HEK293 (cell line): ENCODE measurements at regions not wholly inside any gene's neighbourhood (a gene's known extent, or its start where the extent isn't known, plus 50 kb on each side); places are given as distances from the start of the nearest gene placed in this dataset.

Experiments used
- CTCF ChIA-PET: fragments of 350-600 bp; formaldehyde crosslinking; extraction: SDS; loops from one replicate; lab custom pipeline; 2021; ENCODE audit warnings: antibody characterized with exemption; lab: Yijun Ruan, JAX
- POLR2A ChIA-PET: fragments of 300-600 bp; formaldehyde crosslinking; extraction: SDS; loops from one replicate; lab custom pipeline; 2020; ENCODE audit warnings: antibody characterized with exemption, inconsistent platforms; lab: Yijun Ruan, JAX
- H3K27ac ChIP-seq: fragments of 200-500 bp; sonication (Bioruptor generic); 2 replicates; pipeline ENCODE4 v1.5.1; 2014; ENCODE audit warnings: low read depth, low read length, control low read depth, inconsistent platforms; ENCODE audit errors: extremely low read depth
- H3K36me3 ChIP-seq, 2 experiments: fragments of 200-500 bp in 1 of 2; sonication (Bioruptor generic) in 1 of 2; 1 replicate in 1 of 2; 2 replicates in 1 of 2; pipeline ENCODE4 v1.5.1; 2014 to 2017; ENCODE audit warnings: inconsistent platforms in 2 of 2, low read length in 2 of 2; ENCODE audit not compliant: control insufficient read depth in 2 of 2, insufficient read depth in 1 of 2
- H3K4me1 ChIP-seq: fragments of 200-500 bp; sonication (Bioruptor generic); 2 replicates; pipeline ENCODE4 v1.5.1; 2014; ENCODE audit warnings: mild to moderate bottlenecking, low read length, inconsistent platforms; ENCODE audit not compliant: control insufficient read depth, insufficient read depth
- H3K4me3 ChIP-seq: 2 replicates; pipeline ENCODE4 v1.5.1; 2011; ENCODE audit warnings: low read depth, mild to moderate bottlenecking, control low read depth, low read length, moderate library complexity
- H3K9me3 ChIP-seq: fragments of 200-500 bp; sonication (Bioruptor generic); 2 replicates; pipeline ENCODE4 v1.5.1; 2014; ENCODE audit warnings: low read depth, low read length, inconsistent platforms; ENCODE audit not compliant: control insufficient read depth, insufficient read depth
- GLIS2 ChIP-seq: fragments of 450-650 bp; formaldehyde crosslinking; IDR thresholded peaks from 2 replicates; pipeline ENCODE4 v1.5.1; 2016; ENCODE audit warnings: missing biosample characterization, missing genetic modification characterization
- YY2 ChIP-seq: fragments of 450-650 bp; formaldehyde crosslinking; IDR thresholded peaks from 2 replicates; pipeline ENCODE4 v1.5.1; 2016; ENCODE audit warnings: missing biosample characterization, missing genetic modification characterization
- ZBTB17 ChIP-seq: fragments of 450-650 bp; formaldehyde crosslinking; IDR thresholded peaks from 2 replicates; pipeline ENCODE4 v1.5.1; 2016; ENCODE audit warnings: missing biosample characterization, missing genetic modification characterization
- ZBTB48 ChIP-seq: fragments of 450-650 bp; formaldehyde crosslinking; IDR thresholded peaks from 2 replicates; pipeline ENCODE4 v1.5.1; 2016; ENCODE audit warnings: missing biosample characterization, missing genetic modification characterization
- ZIC2 ChIP-seq: fragments of 450-650 bp; formaldehyde crosslinking; IDR thresholded peaks from 2 replicates; pipeline ENCODE4 v1.5.1; 2016; ENCODE audit warnings: missing biosample characterization, missing genetic modification characterization
- ZNF514 ChIP-seq: fragments of 450-650 bp; formaldehyde crosslinking; IDR thresholded peaks from 2 replicates; pipeline ENCODE4 v1.5.1; 2016; ENCODE audit warnings: missing biosample characterization, missing genetic modification characterization
- ZNF585B ChIP-seq: fragments of 450-650 bp; formaldehyde crosslinking; IDR thresholded peaks from 2 replicates; pipeline ENCODE4 v1.5.1; 2016; ENCODE audit warnings: missing biosample characterization, missing genetic modification characterization
- ZNF600 ChIP-seq: fragments of 450-650 bp; formaldehyde crosslinking; IDR thresholded peaks from 2 replicates; pipeline ENCODE4 v1.5.1; 2016; ENCODE audit warnings: missing biosample characterization, missing genetic modification characterization
- TF ChIP-seq, protein P1 (sequence below): fragments of 450-650 bp; formaldehyde crosslinking; IDR thresholded peaks from 2 replicates; pipeline ENCODE4 v1.5.1; 2016; ENCODE audit warnings: missing biosample characterization, missing genetic modification characterization
- TF ChIP-seq, protein P2 (sequence below): fragments of 450-650 bp; formaldehyde crosslinking; IDR thresholded peaks from 2 replicates; pipeline ENCODE4 v1.5.1; 2016; ENCODE audit warnings: missing biosample characterization, missing genetic modification characterization
- TF ChIP-seq, protein P3 (sequence below): fragments of 450-650 bp; formaldehyde crosslinking; IDR thresholded peaks from 2 replicates; pipeline ENCODE4 v1.5.1; 2016; ENCODE audit warnings: missing biosample characterization, missing genetic modification characterization
- TF ChIP-seq, protein P4 (sequence below): fragments of 450-650 bp; formaldehyde crosslinking; IDR thresholded peaks from 2 replicates; pipeline ENCODE4 v1.5.1; 2016; ENCODE audit warnings: missing biosample characterization, missing genetic modification characterization

DNA sequence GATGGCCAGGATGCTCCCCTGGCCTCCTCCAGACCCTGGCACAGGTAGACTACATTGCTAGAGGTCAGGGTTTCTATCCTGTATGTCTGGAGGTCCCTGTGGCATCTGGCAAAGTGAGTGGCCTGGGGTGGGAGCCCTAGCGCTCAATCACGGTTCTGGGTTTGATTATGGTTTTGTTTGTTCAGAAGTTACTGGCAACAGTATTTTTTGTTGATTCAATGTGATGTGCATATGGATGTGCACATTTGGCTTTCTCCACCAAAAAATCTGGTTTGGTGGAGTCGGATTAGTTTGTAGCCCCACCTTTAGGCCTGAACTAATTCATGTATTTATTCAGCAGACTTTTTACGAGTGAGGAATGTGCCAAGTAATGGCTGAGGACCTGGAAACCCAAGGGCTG lies 109.7 kb downstream of the VEGFA start (continued):
- TF ChIP-seq, protein P1, sequence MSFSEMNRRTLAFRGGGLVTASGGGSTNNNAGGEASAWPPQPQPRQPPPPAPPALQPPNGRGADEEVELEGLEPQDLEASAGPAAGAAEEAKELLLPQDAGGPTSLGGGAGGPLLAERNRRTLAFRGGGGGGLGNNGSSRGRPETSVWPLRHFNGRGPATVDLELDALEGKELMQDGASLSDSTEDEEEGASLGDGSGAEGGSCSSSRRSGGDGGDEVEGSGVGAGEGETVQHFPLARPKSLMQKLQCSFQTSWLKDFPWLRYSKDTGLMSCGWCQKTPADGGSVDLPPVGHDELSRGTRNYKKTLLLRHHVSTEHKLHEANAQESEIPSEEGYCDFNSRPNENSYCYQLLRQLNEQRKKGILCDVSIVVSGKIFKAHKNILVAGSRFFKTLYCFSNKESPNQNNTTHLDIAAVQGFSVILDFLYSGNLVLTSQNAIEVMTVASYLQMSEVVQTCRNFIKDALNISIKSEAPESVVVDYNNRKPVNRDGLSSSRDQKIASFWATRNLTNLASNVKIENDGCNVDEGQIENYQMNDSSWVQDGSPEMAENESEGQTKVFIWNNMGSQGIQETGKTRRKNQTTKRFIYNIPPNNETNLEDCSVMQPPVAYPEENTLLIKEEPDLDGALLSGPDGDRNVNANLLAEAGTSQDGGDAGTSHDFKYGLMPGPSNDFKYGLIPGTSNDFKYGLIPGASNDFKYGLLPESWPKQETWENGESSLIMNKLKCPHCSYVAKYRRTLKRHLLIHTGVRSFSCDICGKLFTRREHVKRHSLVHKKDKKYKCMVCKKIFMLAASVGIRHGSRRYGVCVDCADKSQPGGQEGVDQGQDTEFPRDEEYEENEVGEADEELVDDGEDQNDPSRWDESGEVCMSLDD (tag by site-specific recombination) = no peak
- TF ChIP-seq ZNF585B (tag by site-specific recombination) = no peak
- TF ChIP-seq, protein P2, sequence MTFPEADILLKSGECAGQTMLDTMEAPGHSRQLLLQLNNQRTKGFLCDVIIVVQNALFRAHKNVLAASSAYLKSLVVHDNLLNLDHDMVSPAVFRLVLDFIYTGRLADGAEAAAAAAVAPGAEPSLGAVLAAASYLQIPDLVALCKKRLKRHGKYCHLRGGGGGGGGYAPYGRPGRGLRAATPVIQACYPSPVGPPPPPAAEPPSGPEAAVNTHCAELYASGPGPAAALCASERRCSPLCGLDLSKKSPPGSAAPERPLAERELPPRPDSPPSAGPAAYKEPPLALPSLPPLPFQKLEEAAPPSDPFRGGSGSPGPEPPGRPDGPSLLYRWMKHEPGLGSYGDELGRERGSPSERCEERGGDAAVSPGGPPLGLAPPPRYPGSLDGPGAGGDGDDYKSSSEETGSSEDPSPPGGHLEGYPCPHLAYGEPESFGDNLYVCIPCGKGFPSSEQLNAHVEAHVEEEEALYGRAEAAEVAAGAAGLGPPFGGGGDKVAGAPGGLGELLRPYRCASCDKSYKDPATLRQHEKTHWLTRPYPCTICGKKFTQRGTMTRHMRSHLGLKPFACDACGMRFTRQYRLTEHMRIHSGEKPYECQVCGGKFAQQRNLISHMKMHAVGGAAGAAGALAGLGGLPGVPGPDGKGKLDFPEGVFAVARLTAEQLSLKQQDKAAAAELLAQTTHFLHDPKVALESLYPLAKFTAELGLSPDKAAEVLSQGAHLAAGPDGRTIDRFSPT = no peak
- TF ChIP-seq, all 188 proteins: peak for 0

DNA sequence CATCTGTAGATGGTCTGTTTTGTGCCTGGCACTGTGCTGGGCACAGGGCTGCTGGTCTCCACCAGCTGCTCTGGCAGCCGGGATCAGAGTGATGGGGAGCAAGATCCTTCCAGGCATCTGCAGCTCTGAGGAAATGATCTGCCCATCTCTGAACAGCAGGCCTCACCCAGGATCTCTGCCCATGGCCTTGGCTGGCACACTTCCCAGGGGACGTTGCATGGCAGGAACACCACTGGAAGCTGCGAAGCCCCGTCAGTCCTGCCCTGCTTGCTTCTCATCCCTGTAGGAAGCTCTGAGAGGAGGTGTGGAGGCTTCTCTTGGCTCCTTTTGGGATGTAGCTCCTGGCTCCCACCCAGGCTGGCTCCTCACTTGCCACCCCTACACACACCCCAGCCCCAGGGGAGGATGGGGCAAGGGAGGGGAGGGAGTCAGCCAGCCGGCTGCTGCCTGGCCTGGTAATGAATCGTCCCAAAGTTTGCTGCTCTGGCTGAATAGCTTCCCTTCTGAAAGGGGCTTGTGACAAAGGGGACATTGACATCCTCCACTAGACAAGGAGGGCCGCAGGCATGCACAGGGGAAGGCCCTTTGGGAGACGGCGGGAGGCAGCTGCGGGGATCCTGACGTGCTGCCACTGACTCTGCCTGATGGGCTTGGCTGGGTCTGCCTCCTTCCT lies 108.9 kb downstream of the VEGFA start:
- H3K36me3 ChIP-seq = no peaks in the 10 kb centered on the region
- no peaks in the 10 kb centered on the region for H3K9me3 ChIP-seq
- CTCF ChIA-PET = interaction anchor here (0.6 to 1.0 kb wide), 3 partner anchors 107 to 141 kb away, joined by 3 to 5 read pairs (median 3); no protein-coding TSS in a partner anchor
- no peak overlapping the region for H3K4me3 ChIP-seq
- H3K4me1 ChIP-seq = no peaks in the 10 kb centered on the region
- no peak overlapping the region for H3K27ac ChIP-seq
- 0 out of 2 replicates have a peak, but pooled peaks have one; percentile 13 for TF ChIP-seq ZNF600 (tag by site-specific recombination)
- TF ChIP-seq ZNF514 (tag by site-specific recombination) = no peak
- TF ChIP-seq GLIS2 = no peak
- TF ChIP-seq ZIC2 = peak; percentile 46; the same call in 1 of the 2 replicates
- peak; percentile 75; the same call in 1 of the 2 replicates for TF ChIP-seq ZBTB48
- no peak for TF ChIP-seq YY2 (tag by site-specific recombination)
- TF ChIP-seq, protein P3, sequence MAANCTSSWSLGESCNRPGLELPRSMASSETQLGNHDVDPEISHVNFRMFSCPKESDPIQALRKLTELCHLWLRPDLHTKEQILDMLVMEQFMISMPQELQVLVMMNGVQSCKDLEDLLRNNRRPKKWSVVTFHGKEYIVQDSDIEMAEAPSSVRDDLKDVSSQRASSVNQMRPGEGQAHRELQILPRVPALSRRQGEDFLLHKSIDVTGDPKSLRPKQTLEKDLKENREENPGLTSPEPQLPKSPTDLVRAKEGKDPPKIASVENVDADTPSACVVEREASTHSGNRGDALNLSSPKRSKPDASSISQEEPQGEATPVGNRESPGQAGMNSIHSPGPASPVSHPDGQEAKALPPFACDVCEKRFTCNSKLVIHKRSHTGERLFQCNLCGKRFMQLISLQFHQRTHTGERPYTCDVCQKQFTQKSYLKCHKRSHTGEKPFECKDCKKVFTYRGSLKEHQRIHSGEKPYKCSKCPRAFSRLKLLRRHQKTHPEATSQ = no peak
- POLR2A ChIA-PET = no interaction called here

DNA sequence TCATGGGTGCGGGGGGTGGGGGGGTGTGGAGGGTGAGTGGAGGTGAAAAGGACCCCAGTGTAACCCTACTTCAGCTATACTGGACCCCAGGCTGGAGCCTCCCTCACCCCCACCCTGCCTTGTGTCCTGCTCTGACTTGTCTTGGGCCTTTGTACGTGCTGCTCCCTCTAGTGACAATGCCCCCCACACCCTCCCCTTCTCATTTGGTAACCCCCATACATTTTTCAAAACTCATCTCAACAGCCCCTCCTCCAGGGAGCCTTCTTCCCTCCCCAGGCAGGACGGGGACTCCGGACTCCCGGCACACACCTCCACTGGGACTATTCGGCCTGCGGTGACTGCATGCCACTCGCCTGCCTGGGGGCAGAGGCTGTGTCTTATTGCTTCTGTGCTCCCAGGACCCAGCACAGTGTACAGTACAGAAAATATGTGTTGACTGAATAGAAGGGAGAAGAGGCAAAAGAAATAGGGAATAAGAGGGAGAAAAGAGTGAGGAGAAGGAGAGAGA lies 108.2 kb downstream of the VEGFA start:
- POLR2A ChIA-PET = no interaction called here
- Histone ChIP-seq H3K9me3 (no peaks in the 10 kb centered on the region), H3K4me1 (no peaks in the 10 kb centered on the region), H3K27ac (no peak overlapping the region)
- CTCF ChIA-PET = interaction anchor here (0.6 kb wide), 1 partner anchor 106 kb away, joined by 3 read pairs; no protein-coding TSS in a partner anchor
- TF ChIP-seq, protein P4, sequence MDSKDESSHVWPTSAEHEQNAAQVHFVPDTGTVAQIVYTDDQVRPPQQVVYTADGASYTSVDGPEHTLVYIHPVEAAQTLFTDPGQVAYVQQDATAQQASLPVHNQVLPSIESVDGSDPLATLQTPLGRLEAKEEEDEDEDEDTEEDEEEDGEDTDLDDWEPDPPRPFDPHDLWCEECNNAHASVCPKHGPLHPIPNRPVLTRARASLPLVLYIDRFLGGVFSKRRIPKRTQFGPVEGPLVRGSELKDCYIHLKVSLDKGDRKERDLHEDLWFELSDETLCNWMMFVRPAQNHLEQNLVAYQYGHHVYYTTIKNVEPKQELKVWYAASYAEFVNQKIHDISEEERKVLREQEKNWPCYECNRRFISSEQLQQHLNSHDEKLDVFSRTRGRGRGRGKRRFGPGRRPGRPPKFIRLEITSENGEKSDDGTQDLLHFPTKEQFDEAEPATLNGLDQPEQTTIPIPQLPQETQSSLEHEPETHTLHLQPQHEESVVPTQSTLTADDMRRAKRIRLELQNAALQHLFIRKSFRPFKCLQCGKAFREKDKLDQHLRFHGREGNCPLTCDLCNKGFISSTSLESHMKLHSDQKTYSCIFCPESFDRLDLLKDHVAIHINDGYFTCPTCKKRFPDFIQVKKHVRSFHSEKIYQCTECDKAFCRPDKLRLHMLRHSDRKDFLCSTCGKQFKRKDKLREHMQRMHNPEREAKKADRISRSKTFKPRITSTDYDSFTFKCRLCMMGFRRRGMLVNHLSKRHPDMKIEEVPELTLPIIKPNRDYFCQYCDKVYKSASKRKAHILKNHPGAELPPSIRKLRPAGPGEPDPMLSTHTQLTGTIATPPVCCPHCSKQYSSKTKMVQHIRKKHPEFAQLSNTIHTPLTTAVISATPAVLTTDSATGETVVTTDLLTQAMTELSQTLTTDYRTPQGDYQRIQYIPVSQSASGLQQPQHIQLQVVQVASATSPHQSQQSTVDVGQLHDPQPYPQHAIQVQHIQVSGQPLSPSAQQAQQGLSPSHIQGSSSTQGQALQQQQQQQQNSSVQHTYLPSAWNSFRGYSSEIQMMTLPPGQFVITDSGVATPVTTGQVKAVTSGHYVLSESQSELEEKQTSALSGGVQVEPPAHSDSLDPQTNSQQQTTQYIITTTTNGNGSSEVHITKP (tag by site-specific recombination) = peak; percentile 59; the same call in 1 of the 2 replicates
- TF ChIP-seq ZBTB17 (tag by site-specific recombination) (peak; percentile 11; the same call in 1 of the 2 replicates), ZBTB48 (no peak)
- TF ChIP-seq, all 188 proteins: peak for 2
- H3K36me3 ChIP-seq = no peaks in the 10 kb centered on the region
- H3K4me3 ChIP-seq = no peak overlapping the region
